KOPT-K1 (cell line): ENCODE measurements at regions not wholly inside any gene's neighbourhood (a gene's known extent, or its start where the extent isn't known, plus 50 kb on each side); places are given as distances from the start of the nearest gene placed in this dataset.
"Not testable (repeated sequence)": the region's sequence is repeated elsewhere in the genome, so short reads cannot be mapped to it uniquely, and the experiment has no call there.

Experiments
- H3K27ac ChIP-seq: fragments of 200-600 bp; sonication (generic); 2 replicates; pipeline ENCODE4 v1.5.1; 2016; ENCODE audit warnings: antibody characterized with exemption, mild to moderate bottlenecking, low read depth, low read length; ENCODE audit not compliant: poor library complexity, severe bottlenecking
- H3K36me3 ChIP-seq: fragments of 200-600 bp; sonication (generic); 2 replicates; pipeline ENCODE4 v1.5.1; 2017; ENCODE audit warnings: antibody characterized with exemption, mild to moderate bottlenecking, low read length, moderate library complexity; ENCODE audit not compliant: insufficient read depth
- H3K9me3 ChIP-seq: fragments of 200-600 bp; sonication (generic); 2 replicates; pipeline ENCODE4 v1.5.1; 2017; ENCODE audit warnings: antibody characterized with exemption, low read length, mild to moderate bottlenecking; ENCODE audit not compliant: insufficient read depth, poor library complexity, severe bottlenecking

DNA sequence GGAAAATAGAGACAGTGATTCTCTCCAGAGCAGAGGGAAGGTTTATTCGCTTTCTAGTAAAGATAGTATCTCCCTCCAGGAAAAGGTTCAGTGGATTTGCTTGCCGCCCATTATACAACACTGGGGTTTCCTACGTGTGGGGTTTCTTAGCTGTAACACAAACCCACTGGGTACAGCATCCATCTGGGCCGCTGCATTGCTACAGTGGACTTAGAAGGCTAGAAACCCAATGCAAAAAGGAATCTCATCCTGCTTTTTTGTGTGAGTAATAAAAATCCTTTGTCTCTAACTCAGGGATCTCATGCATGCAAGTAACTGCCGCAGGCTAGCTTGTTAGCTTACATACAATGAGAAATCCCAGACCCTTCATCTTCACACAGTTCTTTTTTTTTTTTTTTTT lies 67.1 kb upstream of the BCL2L14 start:
- no peaks in the 10 kb centered on the region for H3K36me3 ChIP-seq
- no peak overlapping the region for H3K27ac ChIP-seq
- no peaks in the 10 kb centered on the region for H3K9me3 ChIP-seq

GRCh38 chr12:12004524-12004923 lies 66.2 kb upstream of the BCL2L14 start:
- Histone ChIP-seq H3K27ac (no peak overlapping the region), H3K9me3 (no peaks in the 10 kb centered on the region), H3K36me3 (no peaks in the 10 kb centered on the region)

- Histone ChIP-seq H3K36me3 (no peaks in the 10 kb centered on the region), H3K9me3 (no peaks in the 10 kb centered on the region), H3K27ac (peak overlapping the region; percentile 92)
Measured at GRCh38 chr12:12007001-12007712, 63.6 kb upstream of the BCL2L14 start.

DNA sequence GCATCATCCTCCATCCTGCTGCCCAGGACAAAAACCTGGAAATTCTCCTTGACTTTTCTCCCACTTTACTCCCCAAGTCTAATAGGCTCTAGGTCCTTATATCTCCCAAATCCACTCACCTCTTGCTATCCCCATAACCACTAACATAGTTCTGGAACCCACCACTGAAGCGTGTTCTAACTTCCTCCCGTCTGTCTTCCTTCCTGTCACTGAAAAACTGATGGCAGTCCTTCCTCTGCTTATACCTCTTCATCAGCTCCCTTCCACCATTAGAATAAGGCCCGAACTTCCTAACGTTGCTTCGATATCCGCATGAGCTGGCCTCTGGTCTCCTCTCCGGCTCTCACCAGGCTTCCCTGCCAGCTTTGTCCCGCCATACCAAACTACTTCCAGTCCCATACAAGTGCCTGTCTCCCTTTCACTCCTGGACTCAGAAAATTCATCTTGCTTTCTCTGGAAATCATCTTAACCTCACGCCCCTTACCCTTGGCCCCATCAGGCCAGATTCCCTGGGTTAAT lies 63.0 kb upstream of the BCL2L14 start:
- no peaks in the 10 kb centered on the region for H3K9me3 ChIP-seq
- H3K36me3 ChIP-seq = no peaks in the 10 kb centered on the region
- H3K27ac ChIP-seq = peak overlapping the region; percentile 92

- peak overlapping the region; percentile 92 for H3K27ac ChIP-seq
- no peaks in the 10 kb centered on the region for H3K36me3 ChIP-seq
Measured at GRCh38 chr12:12008232-12008850, 62.4 kb upstream of the BCL2L14 start.

DNA sequence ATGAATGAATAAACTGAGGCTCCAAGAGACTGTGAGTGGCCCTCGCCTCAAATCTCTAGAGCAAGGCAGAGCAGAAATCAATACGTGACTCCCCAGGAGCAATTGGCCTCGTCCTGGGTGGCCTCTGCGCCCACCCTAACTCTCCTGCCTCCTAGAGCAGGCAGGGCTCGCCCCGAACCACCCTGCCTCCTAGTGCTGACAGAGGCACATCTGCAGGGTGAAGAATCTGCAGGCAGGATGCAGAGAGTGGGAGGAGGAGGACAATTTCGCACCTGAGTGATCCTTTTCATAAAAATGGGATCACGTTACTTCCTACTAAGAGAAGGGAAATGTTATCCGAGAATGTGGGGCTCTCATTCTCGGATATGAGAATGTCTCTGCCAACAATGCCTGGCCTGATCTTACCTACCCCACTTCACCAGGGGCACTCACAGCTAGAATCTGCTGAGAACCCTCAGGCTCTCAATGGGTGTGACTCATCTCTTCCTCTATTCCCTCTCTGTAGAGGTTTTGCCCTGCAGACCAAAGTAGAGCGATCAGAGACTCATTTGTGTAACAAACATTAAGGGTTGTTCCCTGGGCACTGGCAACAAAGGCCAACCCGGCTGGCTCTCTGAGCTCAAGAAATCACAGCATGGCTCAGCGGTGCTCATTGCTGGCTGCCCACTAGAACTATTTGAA lies 61.7 kb upstream of the BCL2L14 start:
- no peaks in the 10 kb centered on the region for H3K9me3 ChIP-seq
- peak overlapping the region; percentile 92 for H3K27ac ChIP-seq
- H3K36me3 ChIP-seq = no peaks in the 10 kb centered on the region

More at GRCh38 chr12:12008232-12008850, 62.4 kb upstream of the BCL2L14 start:
- H3K9me3 ChIP-seq = no peaks in the 10 kb centered on the region

GRCh38 chr12:12009749-12010276 lies 60.9 kb upstream of the BCL2L14 start:
- not testable (repeated sequence) for H3K36me3 ChIP-seq, H3K9me3 ChIP-seq
- peak overlapping the region; percentile 92 for H3K27ac ChIP-seq

- peak overlapping the region; percentile 92 for H3K27ac ChIP-seq
Measured at GRCh38 chr12:12010277-12011039, 60.3 kb upstream of the BCL2L14 start.

GRCh38 chr12:12011880-12012260 lies 58.9 kb upstream of the BCL2L14 start:
- H3K27ac ChIP-seq = no peak overlapping the region

More at GRCh38 chr12:12010277-12011039, 60.3 kb upstream of the BCL2L14 start:
- H3K9me3 ChIP-seq = no peaks in the 10 kb centered on the region
- H3K36me3 ChIP-seq = no peaks in the 10 kb centered on the region

GRCh38 chr12:12015073-12015685 lies 55.6 kb upstream of the BCL2L14 start:
- no peaks in the 10 kb centered on the region for H3K9me3 ChIP-seq
- peak overlapping the region; percentile 13 for H3K27ac ChIP-seq

More at GRCh38 chr12:12011880-12012260, 58.9 kb upstream of the BCL2L14 start:
- Histone ChIP-seq H3K36me3 (no peaks in the 10 kb centered on the region), H3K9me3 (no peaks in the 10 kb centered on the region)

DNA sequence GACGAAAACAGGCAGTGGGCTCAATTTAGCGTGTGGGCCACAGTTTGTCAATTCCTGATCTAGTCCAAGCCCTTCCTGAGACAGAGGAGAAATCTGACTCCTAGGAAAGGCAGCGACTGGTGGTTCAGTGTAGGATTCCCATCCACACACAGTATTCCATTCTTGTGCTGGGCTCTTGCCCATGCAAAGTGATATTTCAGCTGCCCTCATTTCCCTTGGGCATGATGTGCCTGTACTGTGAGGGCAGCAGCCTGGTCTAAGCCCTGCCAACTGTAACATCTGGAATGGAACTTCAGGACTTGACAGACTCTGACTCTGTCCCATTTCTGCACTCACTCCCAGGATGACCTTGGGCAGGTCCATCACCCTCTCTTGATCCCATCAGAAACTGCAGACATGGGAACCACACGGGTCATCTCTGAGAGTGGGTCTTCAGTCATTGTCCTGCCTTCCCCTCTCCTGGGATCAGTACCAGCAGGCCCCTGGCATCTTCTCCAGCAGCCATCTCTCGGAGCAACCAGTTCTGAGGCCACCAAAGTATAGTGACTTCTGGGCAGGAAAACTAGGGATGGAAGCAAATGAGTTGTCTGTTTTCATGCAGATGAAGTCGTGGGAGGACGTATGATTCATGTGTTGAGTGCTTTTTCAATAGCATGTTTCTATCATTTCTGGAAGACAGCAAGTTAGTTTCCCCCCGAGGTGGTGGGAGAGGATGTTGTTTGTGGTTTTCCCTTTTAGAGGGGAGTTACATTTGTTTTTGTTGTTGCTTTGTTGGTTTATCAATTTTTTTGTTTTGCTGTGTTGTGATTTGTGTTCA lies 54.2 kb upstream of the BCL2L14 start:
- Histone ChIP-seq H3K27ac (peak overlapping the region; percentile 75), H3K9me3 (no peaks in the 10 kb centered on the region), H3K36me3 (no peaks in the 10 kb centered on the region)

More at GRCh38 chr12:12015073-12015685, 55.6 kb upstream of the BCL2L14 start:
- H3K36me3 ChIP-seq = no peaks in the 10 kb centered on the region

DNA sequence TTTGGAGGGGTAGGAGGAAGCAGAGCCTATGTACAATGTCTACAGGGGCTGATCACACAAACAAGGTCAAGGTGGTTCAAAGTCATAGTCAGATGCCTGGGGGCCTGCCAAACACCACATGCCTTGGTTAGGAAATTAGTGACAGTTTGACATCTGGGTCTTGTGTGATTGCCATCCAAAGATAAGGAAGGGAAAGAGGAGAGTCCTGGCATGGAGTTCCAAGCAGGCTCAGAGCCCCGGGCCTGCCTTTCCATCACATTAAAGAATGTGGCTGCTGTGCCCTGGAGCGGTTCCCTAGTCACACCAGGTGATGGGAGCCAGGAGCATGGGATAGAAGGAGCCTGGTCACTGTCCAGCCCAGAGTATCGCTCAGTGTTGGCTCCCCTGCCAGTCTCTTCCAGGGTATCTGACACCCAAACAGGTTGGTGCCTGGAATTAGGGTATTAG lies 53.6 kb upstream of the BCL2L14 start:
- H3K27ac ChIP-seq = peak overlapping the region; percentile 75
- H3K36me3 ChIP-seq = no peaks in the 10 kb centered on the region
- no peaks in the 10 kb centered on the region for H3K9me3 ChIP-seq

DNA sequence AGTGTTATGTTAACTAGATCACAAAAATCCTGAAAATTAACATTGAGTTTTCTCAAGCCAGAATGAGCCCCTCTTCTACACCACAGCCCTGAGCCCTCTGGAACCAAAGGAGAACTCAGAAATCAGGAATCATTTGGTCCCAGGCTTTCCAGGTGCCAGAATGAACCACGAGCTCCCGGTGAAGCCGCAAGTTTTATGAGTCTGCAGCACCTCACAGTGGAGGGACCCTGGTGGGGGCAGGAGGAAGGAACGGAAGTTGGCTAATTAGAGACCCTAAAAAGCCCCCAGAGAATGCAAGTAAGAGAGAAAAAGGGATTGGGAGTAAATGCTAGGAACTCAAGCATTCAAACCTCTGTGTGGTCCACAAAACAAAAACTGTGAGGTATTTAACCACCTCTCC lies 52.9 kb upstream of the BCL2L14 start:
- no peaks in the 10 kb centered on the region for H3K36me3 ChIP-seq
- H3K27ac ChIP-seq = peak overlapping the region; percentile 75
- H3K9me3 ChIP-seq = no peaks in the 10 kb centered on the region
